CD4-positive, alpha-beta T cell treated with Interleukin-1 beta for 1 hour (primary cell): ENCODE measurements at regions not wholly inside any gene's neighbourhood (a gene's known extent, or its start where the extent isn't known, plus 50 kb on each side); places are given as distances from the start of the nearest gene placed in this dataset.

Experiments
- DNase-seq, 2 donors: peaks; one replicate each; pipeline ENCODE4 v3.0.0-alpha.2; 2020 to 2022

GRCh38 chr10:30256084-30256483 lies 93.0 kb downstream of the MTPAP start:
- no peak for DNase-seq

- DNase-seq: no peak
These were observed 94.2 kb downstream of the MTPAP start for GRCh38 chr10:30254926-30255325.

- DNase-seq: no peak
These were observed 100.3 kb downstream of the MTPAP start for GRCh38 chr10:30248728-30249127.

- DNase-seq: peak in 1 of 2 donors; percentile 11
These were observed 101.4 kb downstream of the MTPAP start for GRCh38 chr10:30247704-30248103.

- DNase-seq: no peak
These were observed 107.5 kb downstream of the MTPAP start for GRCh38 chr10:30241422-30242110.

- no peak for DNase-seq
These were observed 110.2 kb downstream of the MTPAP start for GRCh38 chr10:30238836-30239235.

- DNase-seq: no peak
These were observed 115.7 kb downstream of the MTPAP start for GRCh38 chr10:30233186-30233959.

GRCh38 chr10:30231709-30232108 lies 117.4 kb downstream of the MTPAP start:
- DNase-seq: no peak

- peak in 1 of 2 donors; percentile 17 for DNase-seq
These were observed 117.9 kb downstream of the MTPAP start for GRCh38 chr10:30231071-30231652.

- no peak for DNase-seq
These were observed 119.5 kb downstream of the MTPAP start for GRCh38 chr10:30229536-30229935.

GRCh38 chr10:30228417-30229036 lies 120.6 kb downstream of the MTPAP start:
- DNase-seq: no peak

- DNase-seq: no peak
These were observed 121.6 kb downstream of the MTPAP start for GRCh38 chr10:30227481-30227880.

GRCh38 chr10:30219971-30220751 lies 128.9 kb downstream of the MTPAP start:
- DNase-seq: no peak

- no peak for DNase-seq
These were observed 132.3 kb downstream of the MTPAP start for GRCh38 chr10:30216821-30217220.

- DNase-seq: no peak
These were observed 133.5 kb downstream of the MTPAP start for GRCh38 chr10:30215623-30216022.

- DNase-seq: no peak
These were observed 133.9 kb downstream of the MTPAP start for GRCh38 chr10:30215141-30215540.

GRCh38 chr10:30210296-30210695 lies 138.8 kb downstream of the MTPAP start:
- no peak for DNase-seq

- DNase-seq: no peak
These were observed 140.7 kb downstream of the MTPAP start for GRCh38 chr10:30208330-30208729.

GRCh38 chr10:30207485-30208052 lies 141.5 kb downstream of the MTPAP start:
- no peak for DNase-seq

GRCh38 chr10:30200017-30200415 lies 140.6 kb upstream of the JCAD start:
- no peak for DNase-seq

- no peak for DNase-seq
These were observed 140.1 kb upstream of the JCAD start for GRCh38 chr10:30199376-30200016.

- DNase-seq: no peak
These were observed 137.8 kb upstream of the JCAD start for GRCh38 chr10:30197186-30197585.
